CD8-positive, alpha-beta memory T cell (primary cell): ENCODE measurements at regions not wholly inside any gene's neighbourhood (a gene's known extent, or its start where the extent isn't known, plus 50 kb on each side); places are given as distances from the start of the nearest gene placed in this dataset.

ENCODE experiments used
- CTCF ChIA-PET: fragments of 350-600 bp; sonication (Branson Sonifier 250); formaldehyde crosslinking; loops from one replicate; lab custom pipeline; 2021; ENCODE audit warnings: antibody characterized with exemption; lab: Charles Lee
- POLR2A ChIA-PET: fragments of 350-600 bp; sonication (Branson Sonifier 250); formaldehyde crosslinking; loops from one replicate; lab custom pipeline; 2021; ENCODE audit warnings: antibody characterized with exemption; lab: Charles Lee
- DNase-seq, 5 donors: peaks; one replicate each; pipeline versions ENCODE4 v3.0.0 to v3.0.0-alpha.2; 2020 to 2022; ENCODE audit warnings: mixed read lengths in 1 of 5
- H3K27ac ChIP-seq: one replicate; pipeline ENCODE4 v1.7.0; 2013; ENCODE audit warnings: low read depth, mild to moderate bottlenecking, low read length, moderate library complexity
- H3K27me3 ChIP-seq: 2 replicates; pipeline ENCODE4 v1.7.0; 2013; ENCODE audit warnings: low read length, mild to moderate bottlenecking; ENCODE audit not compliant: insufficient read depth, poor library complexity, severe bottlenecking
- H3K36me3 ChIP-seq: 2 replicates; pipeline ENCODE4 v1.7.0; 2013; ENCODE audit warnings: mild to moderate bottlenecking, low read length, moderate library complexity; ENCODE audit not compliant: insufficient read depth
- H3K4me1 ChIP-seq: 2 replicates; pipeline ENCODE4 v1.7.0; 2013; ENCODE audit warnings: mild to moderate bottlenecking, low read length, moderate library complexity; ENCODE audit not compliant: insufficient read depth
- H3K4me3 ChIP-seq: 2 replicates; pipeline ENCODE4 v1.7.0; 2013; ENCODE audit warnings: mild to moderate bottlenecking, low read length
- H3K9me3 ChIP-seq: 2 replicates; pipeline ENCODE4 v1.7.0; 2013; ENCODE audit warnings: mild to moderate bottlenecking, low read length
- H3K27ac Mint-ChIP-seq, 8 donors: one replicate each; pipeline ENCODE4 v1.8.0; 2020 to 2021; ENCODE audit warnings: mixed read lengths in 8 of 8, mild to moderate bottlenecking in 6 of 8, inconsistent platforms in 3 of 8, moderate library complexity in 3 of 8
- H3K27me3 Mint-ChIP-seq, 2 donors: one replicate each; pipeline ENCODE4 v1.8.0; 2020 to 2021; ENCODE audit warnings: mixed read lengths in 2 of 2, mild to moderate bottlenecking in 1 of 2, moderate library complexity in 1 of 2
- H3K36me3 Mint-ChIP-seq, 3 donors: one replicate each; pipeline ENCODE4 v1.8.0; 2020 to 2021; ENCODE audit warnings: mixed read lengths in 3 of 3, inconsistent platforms in 1 of 3, mild to moderate bottlenecking in 1 of 3
- H3K4me1 Mint-ChIP-seq, 3 donors: one replicate each; pipeline ENCODE4 v1.8.0; 2020 to 2021; ENCODE audit warnings: mixed read lengths in 3 of 3, inconsistent platforms in 1 of 3, mild to moderate bottlenecking in 1 of 3
- H3K4me3 Mint-ChIP-seq, 7 donors: one replicate each; pipeline ENCODE4 v1.8.0; 2020 to 2021; ENCODE audit warnings: mixed read lengths in 7 of 7, mild to moderate bottlenecking in 6 of 7, moderate library complexity in 4 of 7, inconsistent platforms in 2 of 7
- H3K9me3 Mint-ChIP-seq, 5 donors: one replicate each; pipeline ENCODE4 v1.8.0; 2020 to 2022; ENCODE audit warnings: mixed read lengths in 5 of 5, mild to moderate bottlenecking in 3 of 5, moderate library complexity in 2 of 5, inconsistent platforms in 1 of 5

DNA sequence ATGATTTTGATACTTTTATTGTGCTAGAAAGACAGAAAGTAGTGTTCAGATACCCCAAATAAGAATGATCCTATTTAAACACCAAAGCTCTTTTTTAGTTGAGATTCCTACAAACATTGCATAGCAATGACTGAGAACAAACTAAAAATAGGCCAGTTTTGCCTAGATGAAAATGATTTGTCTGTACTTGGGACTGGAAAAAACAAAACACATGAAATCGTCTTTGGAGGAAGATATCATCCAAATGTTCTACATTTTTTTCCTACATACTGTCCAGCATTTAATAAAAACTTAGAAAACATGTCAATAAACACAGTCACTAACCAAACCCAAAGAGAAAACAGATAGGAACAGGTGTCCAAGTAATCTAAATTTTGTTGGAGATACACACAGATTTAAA, 111.6 kb upstream of the MEOX2 start:
- POLR2A ChIA-PET = no interaction called here
- no peaks in the 10 kb centered on the region for H3K36me3 Mint-ChIP-seq
- H3K36me3 ChIP-seq = no peaks in the 10 kb centered on the region
- no peak overlapping the region for H3K4me3 Mint-ChIP-seq
- H3K27ac Mint-ChIP-seq = no peak overlapping the region
- CTCF ChIA-PET = no interaction called here
- H3K27me3 ChIP-seq = no peaks in the 10 kb centered on the region
- DNase-seq = no peak
- H3K9me3 ChIP-seq = no peaks in the 10 kb centered on the region
- H3K27me3 Mint-ChIP-seq = peaks cover 0 to 3% of the 10 kb centered on the region in 2 donors
- H3K4me1 ChIP-seq = no peaks in the 10 kb centered on the region
- no peak overlapping the region for H3K27ac ChIP-seq
- H3K4me1 Mint-ChIP-seq = no peaks in the 10 kb centered on the region
- H3K4me3 ChIP-seq = no peak overlapping the region
- peaks cover 0 to 11% (median 4%) of the 10 kb centered on the region in 5 donors for H3K9me3 Mint-ChIP-seq

DNA sequence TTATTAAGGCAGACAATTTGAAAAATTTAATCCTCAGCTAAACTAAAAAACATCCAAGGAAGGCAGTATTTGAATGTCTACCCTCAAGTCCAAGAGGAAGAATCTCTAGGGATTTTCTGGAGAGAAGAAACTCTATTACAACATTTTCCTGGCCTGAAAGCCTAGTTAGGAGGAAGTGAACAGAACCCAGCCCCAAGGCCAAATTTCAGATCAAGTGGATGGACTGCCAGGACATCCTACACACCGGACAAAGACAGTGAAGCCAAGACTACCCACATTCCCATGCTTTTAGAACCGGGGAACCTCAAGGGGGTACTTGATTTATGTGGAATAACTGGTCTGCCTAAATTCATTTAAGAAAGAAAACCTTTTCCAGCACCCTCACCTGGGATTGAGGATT, 108.9 kb upstream of the MEOX2 start:
- ChIA-PET CTCF (no interaction called here), POLR2A (no interaction called here)
- peaks cover 0 to 1% of the 10 kb centered on the region in 2 donors for H3K27me3 Mint-ChIP-seq
- Histone ChIP-seq H3K36me3 (no peaks in the 10 kb centered on the region), H3K9me3 (no peaks in the 10 kb centered on the region), H3K27me3 (no peaks in the 10 kb centered on the region), H3K4me1 (no peaks in the 10 kb centered on the region), H3K27ac (no peak overlapping the region), H3K4me3 (no peak overlapping the region)
- H3K4me3 Mint-ChIP-seq = no peak overlapping the region
- H3K36me3 Mint-ChIP-seq = no peaks in the 10 kb centered on the region
- H3K4me1 Mint-ChIP-seq = no peaks in the 10 kb centered on the region
- H3K27ac Mint-ChIP-seq = no peak overlapping the region
- H3K9me3 Mint-ChIP-seq = peaks cover 0 to 8% (median 4%) of the 10 kb centered on the region in 5 donors
- DNase-seq = no peak

DNA sequence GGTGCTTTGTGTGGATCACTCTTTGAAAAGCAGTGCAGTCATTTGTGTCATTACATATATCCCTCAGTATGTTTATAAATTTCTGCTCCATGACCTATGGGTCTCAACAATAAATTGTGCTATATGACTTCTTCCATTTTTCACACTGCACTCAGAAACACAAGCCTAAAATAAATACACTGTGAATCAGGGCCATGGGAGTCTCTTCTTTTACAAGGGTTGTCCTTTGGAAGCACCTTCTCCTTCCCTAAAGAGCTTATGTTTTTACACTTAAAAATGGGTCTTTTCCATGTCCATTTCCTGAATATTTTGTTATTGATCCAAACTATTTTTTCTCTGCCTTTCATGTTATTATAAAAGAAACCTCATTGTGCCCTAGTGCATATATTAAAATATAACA, 108.3 kb upstream of the MEOX2 start:
- Mint-ChIP-seq H3K36me3 (no peaks in the 10 kb centered on the region), H3K9me3 (peaks cover 2 to 8% (median 4%) of the 10 kb centered on the region in 5 donors), H3K4me3 (no peak overlapping the region), H3K27me3 (peaks cover 0 to under 1% of the 10 kb centered on the region in 2 donors), H3K4me1 (no peaks in the 10 kb centered on the region), H3K27ac (no peak overlapping the region)
- Histone ChIP-seq H3K27me3 (no peaks in the 10 kb centered on the region), H3K9me3 (no peaks in the 10 kb centered on the region), H3K27ac (no peak overlapping the region), H3K36me3 (no peaks in the 10 kb centered on the region), H3K4me3 (no peak overlapping the region), H3K4me1 (no peaks in the 10 kb centered on the region)
- CTCF ChIA-PET = no interaction called here
- POLR2A ChIA-PET = no interaction called here
- no peak for DNase-seq

DNA sequence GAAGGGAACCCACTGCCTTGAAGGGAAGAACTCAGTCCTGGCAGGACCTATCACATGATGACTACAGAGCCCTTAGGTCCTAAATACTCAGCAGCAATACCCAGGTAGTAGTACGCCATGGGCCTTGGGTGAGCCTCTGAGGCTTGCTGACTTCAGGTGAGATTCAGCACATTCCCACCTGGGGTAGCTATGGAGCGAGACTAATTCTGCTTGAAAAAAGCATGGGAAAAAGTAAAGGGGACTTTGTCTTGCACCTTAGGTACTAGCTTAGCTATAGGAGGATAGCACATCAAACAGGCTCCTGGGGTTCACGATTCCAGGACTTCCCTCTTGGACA, 98.2 kb upstream of the MEOX2 start:
- H3K27ac Mint-ChIP-seq = no peak overlapping the region
- no peaks in the 10 kb centered on the region for H3K27me3 ChIP-seq
- no peaks in the 10 kb centered on the region for H3K36me3 ChIP-seq
- ChIA-PET POLR2A (no interaction called here), CTCF (no interaction called here)
- no peaks in the 10 kb centered on the region for H3K4me1 ChIP-seq
- H3K9me3 ChIP-seq = no peaks in the 10 kb centered on the region
- H3K27me3 Mint-ChIP-seq = no peaks in the 10 kb centered on the region
- no peaks in the 10 kb centered on the region for H3K36me3 Mint-ChIP-seq
- DNase-seq = no peak
- H3K4me1 Mint-ChIP-seq = no peaks in the 10 kb centered on the region
- H3K4me3 Mint-ChIP-seq = no peak overlapping the region
- no peak overlapping the region for H3K27ac ChIP-seq
- peaks cover 4 to 27% (median 6%) of the 10 kb centered on the region in 5 donors for H3K9me3 Mint-ChIP-seq
- no peak overlapping the region for H3K4me3 ChIP-seq

DNA sequence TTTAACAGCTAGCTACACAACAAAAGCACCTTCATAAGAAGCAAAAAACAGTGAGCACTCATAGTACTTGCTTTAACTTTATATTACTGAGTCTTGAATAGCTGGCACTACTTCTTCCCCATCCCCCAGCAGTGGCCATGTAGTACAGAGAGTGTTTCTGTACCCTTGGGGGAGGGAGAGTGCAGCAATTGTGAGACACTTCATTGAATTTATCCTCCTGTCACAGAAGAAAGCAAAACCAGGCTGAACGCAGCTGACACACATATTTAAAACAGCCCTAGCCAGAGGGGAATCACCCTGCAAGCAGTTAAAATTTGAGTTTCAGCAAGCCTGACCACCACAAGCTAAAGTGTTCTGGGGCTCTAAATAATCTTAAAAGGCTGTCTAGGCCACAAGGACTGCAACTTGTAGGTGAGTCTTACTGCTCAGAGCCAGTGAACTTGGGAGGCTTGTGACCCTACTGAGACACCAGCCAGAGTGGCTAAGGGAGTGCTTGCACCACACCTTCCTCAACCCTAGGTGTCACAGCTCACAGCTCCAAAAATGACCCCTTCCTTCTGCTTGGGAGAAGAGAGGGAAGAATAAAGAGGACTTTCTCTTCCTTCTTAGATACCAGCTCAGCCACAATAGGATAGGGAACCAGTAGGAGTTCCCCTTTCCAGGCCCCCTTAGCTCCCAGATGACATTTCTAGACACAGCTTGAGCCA, 97.7 kb upstream of the MEOX2 start:
- Mint-ChIP-seq H3K4me1 (no peaks in the 10 kb centered on the region), H3K9me3 (peaks cover 4 to 24% (median 6%) of the 10 kb centered on the region in 5 donors), H3K27me3 (no peaks in the 10 kb centered on the region), H3K4me3 (no peak overlapping the region), H3K36me3 (no peaks in the 10 kb centered on the region), H3K27ac (no peak overlapping the region)
- H3K4me3 ChIP-seq = no peak overlapping the region
- H3K27me3 ChIP-seq = no peaks in the 10 kb centered on the region
- ChIA-PET CTCF (no interaction called here), POLR2A (no interaction called here)
- H3K9me3 ChIP-seq = no peaks in the 10 kb centered on the region
- DNase-seq = no peak
- H3K4me1 ChIP-seq = no peaks in the 10 kb centered on the region
- H3K27ac ChIP-seq = no peak overlapping the region
- H3K36me3 ChIP-seq = no peaks in the 10 kb centered on the region

DNA sequence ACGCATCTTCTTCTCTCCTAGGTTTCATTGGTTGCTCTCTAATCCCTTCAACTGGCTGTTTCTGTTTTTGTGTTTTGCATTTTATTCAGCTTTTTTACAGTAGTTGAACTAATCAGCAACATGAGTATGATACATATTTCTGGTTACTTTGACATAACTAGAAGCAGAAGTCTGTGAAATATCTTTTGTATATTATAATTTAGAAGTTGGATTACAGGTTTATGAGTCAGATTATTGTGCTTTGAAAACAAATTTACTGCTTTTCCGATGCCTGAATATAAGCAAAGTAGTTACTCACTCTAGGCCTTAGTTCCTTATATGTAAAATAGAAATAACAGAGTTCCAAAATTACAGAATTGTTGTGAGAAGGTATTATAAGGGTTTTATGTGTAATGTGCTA, 96.2 kb upstream of the MEOX2 start:
- H3K36me3 ChIP-seq = no peaks in the 10 kb centered on the region
- H3K27me3 ChIP-seq = no peaks in the 10 kb centered on the region
- no peaks in the 10 kb centered on the region for H3K4me1 ChIP-seq
- POLR2A ChIA-PET = no interaction called here
- H3K9me3 ChIP-seq = no peaks in the 10 kb centered on the region
- H3K4me3 ChIP-seq = no peak overlapping the region
- Mint-ChIP-seq H3K36me3 (no peaks in the 10 kb centered on the region), H3K9me3 (peaks cover 6 to 22% (median 8%) of the 10 kb centered on the region in 5 donors), H3K4me1 (no peaks in the 10 kb centered on the region), H3K4me3 (no peak overlapping the region), H3K27ac (no peak overlapping the region), H3K27me3 (no peaks in the 10 kb centered on the region)
- no peak overlapping the region for H3K27ac ChIP-seq
- DNase-seq = no peak
- CTCF ChIA-PET = no interaction called here

DNA sequence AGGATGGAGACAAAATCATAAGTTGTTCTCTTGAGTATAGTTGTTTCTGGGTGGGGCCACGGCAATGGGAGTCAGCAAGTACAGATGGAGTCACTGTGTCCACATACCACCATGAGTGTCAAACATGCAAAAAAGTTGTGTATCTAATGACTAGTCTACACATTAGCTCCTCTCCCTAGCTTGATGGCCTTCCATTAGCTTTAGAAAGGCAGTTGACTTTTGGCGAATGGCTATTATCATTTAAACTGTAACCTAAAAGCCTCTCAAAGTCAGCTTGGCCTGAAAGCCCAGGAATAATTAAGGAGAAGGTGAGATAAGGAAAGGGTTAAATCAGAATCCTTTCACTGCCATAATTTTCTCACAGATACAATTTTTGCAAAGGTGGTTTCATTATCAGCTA, 95.5 kb upstream of the MEOX2 start:
- Mint-ChIP-seq H3K4me1 (no peaks in the 10 kb centered on the region), H3K9me3 (peaks cover 4 to 19% (median 7%) of the 10 kb centered on the region in 5 donors), H3K27me3 (no peaks in the 10 kb centered on the region), H3K36me3 (no peaks in the 10 kb centered on the region), H3K4me3 (no peak overlapping the region), H3K27ac (no peak overlapping the region)
- Histone ChIP-seq H3K4me1 (no peaks in the 10 kb centered on the region), H3K36me3 (no peaks in the 10 kb centered on the region), H3K9me3 (no peaks in the 10 kb centered on the region), H3K27me3 (no peaks in the 10 kb centered on the region), H3K27ac (no peak overlapping the region), H3K4me3 (no peak overlapping the region)
- CTCF ChIA-PET = no interaction called here
- POLR2A ChIA-PET = no interaction called here
- no peak for DNase-seq

DNA sequence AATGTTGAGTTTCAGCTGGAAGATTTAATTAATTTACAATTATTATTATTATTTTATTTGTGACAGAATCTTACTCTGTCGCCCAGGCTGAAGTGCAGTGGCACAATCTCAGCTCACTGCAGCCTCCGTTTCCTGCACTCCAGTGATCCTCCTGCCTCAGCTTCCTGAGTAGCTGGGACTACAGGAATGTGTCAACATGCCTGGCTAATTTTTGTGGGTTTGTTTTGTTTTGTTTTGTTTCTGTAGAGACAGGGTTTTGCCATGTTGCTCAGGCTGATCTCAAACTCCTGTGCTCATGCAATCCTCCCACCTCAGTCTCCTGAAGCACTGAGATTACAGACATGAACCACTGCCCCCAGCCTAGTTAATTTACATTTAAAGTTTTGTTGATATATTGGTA, 93.8 kb upstream of the MEOX2 start:
- Histone ChIP-seq H3K9me3 (no peaks in the 10 kb centered on the region), H3K27me3 (no peaks in the 10 kb centered on the region), H3K36me3 (no peaks in the 10 kb centered on the region), H3K4me3 (no peak overlapping the region), H3K4me1 (no peaks in the 10 kb centered on the region), H3K27ac (no peak overlapping the region)
- Mint-ChIP-seq H3K4me3 (no peak overlapping the region), H3K36me3 (no peaks in the 10 kb centered on the region), H3K4me1 (no peaks in the 10 kb centered on the region), H3K27ac (no peak overlapping the region), H3K27me3 (no peaks in the 10 kb centered on the region), H3K9me3 (peaks cover 4 to 21% (median 5%) of the 10 kb centered on the region in 5 donors)
- POLR2A ChIA-PET = no interaction called here
- CTCF ChIA-PET = no interaction called here
- DNase-seq = no peak
